Natural killer cell treated with Interleukin-12 subunit alpha and Interleukin-12 subunit beta and Interleukin-15 and Interleukin-18, amount 100 ng/mL, for 72 hours (primary cell): ENCODE measurements at regions not wholly inside any gene's neighbourhood (a gene's known extent, or its start where the extent isn't known, plus 50 kb on each side); places are given as distances from the start of the nearest gene placed in this dataset.
"Not testable (repeated sequence)": the region's sequence is repeated elsewhere in the genome, so short reads cannot be mapped to it uniquely, and the experiment has no call there.

Experiments used
- ATAC-seq, 2 donors: fragments of 150-1000 bp; cut with Tn5 transposase in 1 of 2; sonication (Bioruptor Pico), chemical (Tn5 transposase) in 1 of 2; 2 replicates each; pipeline ENCODE4 v1.10.0; 2021
- DNase-seq: peaks from one replicate; pipeline ENCODE4 v3.0.0; 2022; ENCODE audit warnings: low spot score
- H3K27ac Mint-ChIP-seq, 2 donors: 1 replicate in 1 of 2; 2 replicates in 1 of 2; pipeline ENCODE4 v1.8.0; 2022; ENCODE audit warnings: mixed read lengths in 2 of 2, mild to moderate bottlenecking in 1 of 2, moderate library complexity in 1 of 2
- H3K27me3 Mint-ChIP-seq, 2 donors: 1 replicate in 1 of 2; 2 replicates in 1 of 2; pipeline ENCODE4 v1.8.0; 2022; ENCODE audit warnings: mixed read lengths in 2 of 2
- H3K36me3 Mint-ChIP-seq: one replicate; pipeline ENCODE4 v1.8.0; 2022; ENCODE audit warnings: mixed read lengths
- H3K4me1 Mint-ChIP-seq, 2 donors: 1 replicate in 1 of 2; 2 replicates in 1 of 2; pipeline ENCODE4 v1.8.0; 2022; ENCODE audit warnings: low read depth in 2 of 2, mixed read lengths in 2 of 2, mild to moderate bottlenecking in 1 of 2
- H3K4me3 Mint-ChIP-seq: one replicate; pipeline ENCODE4 v1.8.0; 2022; ENCODE audit warnings: mixed read lengths
- H3K9me3 Mint-ChIP-seq: 2 replicates; pipeline ENCODE4 v1.8.0; 2022; ENCODE audit warnings: mixed read lengths

DNA sequence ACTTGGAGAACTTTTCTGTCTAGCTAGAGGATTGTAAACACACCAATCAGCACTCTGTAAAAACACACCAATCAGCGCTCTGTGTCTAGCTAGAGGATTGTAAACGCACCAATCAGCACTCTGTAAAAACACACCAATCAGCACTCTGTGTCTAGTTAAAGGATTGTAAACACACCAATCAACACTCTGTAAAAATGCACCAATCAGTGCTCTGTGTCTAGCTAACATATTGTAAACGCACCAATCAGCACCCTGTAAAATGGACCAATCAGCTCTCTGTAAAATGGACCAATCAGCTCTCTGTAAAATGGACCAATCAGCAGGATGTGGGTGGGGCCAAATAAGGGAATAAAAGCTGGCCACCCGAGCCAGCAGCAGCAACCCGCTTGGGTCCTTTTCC, 91.1 kb upstream of the KRAS start:
- DNase-seq, ATAC-seq, H3K27ac Mint-ChIP-seq, H3K4me1 Mint-ChIP-seq, H3K9me3 Mint-ChIP-seq, H3K36me3 Mint-ChIP-seq, H3K27me3 Mint-ChIP-seq, H3K4me3 Mint-ChIP-seq: not testable (repeated sequence)

GRCh38 chr12:25337916-25338315, 87.2 kb upstream of the KRAS start:
- H3K9me3 Mint-ChIP-seq, result peaks cover 2% of the 10 kb centered on the region
- H3K4me3 Mint-ChIP-seq, result no peak overlapping the region
- H3K27ac Mint-ChIP-seq, result no peak overlapping the region
- ATAC-seq, result no peak
- no peaks in the 10 kb centered on the region for H3K36me3 Mint-ChIP-seq
- H3K4me1 Mint-ChIP-seq, result peaks cover 6% of the 10 kb centered on the region in 2 donors
- H3K27me3 Mint-ChIP-seq, result peaks cover 0 to 7% of the 10 kb centered on the region in 2 donors
- no peak for DNase-seq

DNA sequence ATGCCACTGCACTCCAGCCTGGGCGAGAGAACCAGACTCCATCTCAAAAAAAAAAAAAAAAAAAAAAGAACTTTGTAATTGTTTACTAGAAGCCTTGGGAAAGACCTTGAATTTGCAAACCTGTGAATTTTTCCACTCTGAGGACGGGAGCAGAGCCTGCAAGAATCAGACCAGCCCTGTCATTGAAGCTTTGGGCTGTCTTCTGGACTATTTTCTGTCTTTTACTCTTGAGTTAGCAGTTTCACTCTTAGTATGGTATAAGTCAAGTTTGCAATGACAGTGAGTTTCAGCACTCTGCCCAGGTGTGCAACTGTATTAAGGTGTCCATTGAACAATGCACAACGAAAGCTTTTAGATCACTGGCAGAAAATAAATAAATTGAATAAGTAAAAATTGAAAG, 81.4 kb upstream of the KRAS start:
- Mint-ChIP-seq H3K27ac (peak overlapping the region in 1 of 2 donors; percentile 63), H3K4me1 (peaks cover 6% of the 10 kb centered on the region in 2 donors), H3K9me3 (no peaks in the 10 kb centered on the region), H3K4me3 (no peak overlapping the region), H3K36me3 (no peaks in the 10 kb centered on the region), H3K27me3 (peaks cover under 1 to 3% of the 10 kb centered on the region in 2 donors)
- DNase-seq (no peak), ATAC-seq (no peak)

- H3K27ac Mint-ChIP-seq, result no peak overlapping the region
- H3K4me3 Mint-ChIP-seq, result no peak overlapping the region
- ATAC-seq, result no peak
- DNase-seq, result no peak
- H3K36me3 Mint-ChIP-seq, result no peaks in the 10 kb centered on the region
- peaks cover 10 to 11% of the 10 kb centered on the region in 2 donors for H3K4me1 Mint-ChIP-seq
- peaks cover 0 to 3% of the 10 kb centered on the region in 2 donors for H3K27me3 Mint-ChIP-seq
- H3K9me3 Mint-ChIP-seq, result no peaks in the 10 kb centered on the region
These were observed 77.5 kb upstream of the KRAS start for GRCh38 chr12:25328072-25328712.

DNA sequence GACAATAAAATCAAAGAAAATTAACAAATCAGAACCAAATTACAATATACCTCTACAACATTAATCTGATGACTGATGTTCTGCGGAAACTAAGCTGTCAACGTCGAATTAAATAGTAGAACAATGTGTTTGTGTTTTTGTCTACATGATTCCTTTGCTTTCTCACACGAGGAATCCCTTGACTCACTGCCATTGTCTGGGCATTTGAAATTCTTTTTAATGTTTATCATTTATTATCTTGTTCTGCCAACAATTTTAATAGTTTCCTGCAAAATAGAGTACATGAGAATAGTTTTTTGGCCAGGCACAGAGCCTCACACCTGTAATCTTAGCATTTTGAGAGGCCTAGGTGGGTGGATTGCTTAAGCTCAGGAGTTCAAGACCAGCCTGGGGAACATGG, 76.6 kb upstream of the KRAS start:
- H3K4me1 Mint-ChIP-seq, result peaks cover 19% of the 10 kb centered on the region in 2 donors
- H3K27ac Mint-ChIP-seq, result no peak overlapping the region
- ATAC-seq, result no peak

DNA sequence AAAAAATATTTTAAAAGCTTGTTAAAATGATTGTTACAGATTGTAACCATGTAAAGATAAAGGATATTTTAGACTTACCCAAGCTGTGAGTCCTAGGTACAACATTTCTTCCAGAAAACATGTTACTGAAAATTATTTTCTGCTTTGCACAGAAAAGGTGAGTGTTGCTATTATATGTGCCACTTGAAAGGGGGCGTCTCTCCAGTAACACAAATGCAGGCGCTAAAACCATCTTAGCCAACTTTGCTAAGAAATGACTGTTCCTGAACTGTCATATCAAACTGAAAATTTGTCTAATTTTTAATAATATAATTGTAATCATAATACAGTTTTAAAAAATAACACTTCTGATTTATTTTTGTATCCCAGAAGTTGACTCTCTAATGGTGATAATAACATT, 75.6 kb upstream of the KRAS start:
- ATAC-seq, result no peak
- no peak for DNase-seq
- H3K9me3 Mint-ChIP-seq, result peaks cover 3% of the 10 kb centered on the region
- H3K27ac Mint-ChIP-seq, result no peak overlapping the region
- peak overlapping the region; percentile 10 for H3K4me3 Mint-ChIP-seq
- peaks cover 25 to 26% of the 10 kb centered on the region in 2 donors for H3K4me1 Mint-ChIP-seq
- no peaks in the 10 kb centered on the region for H3K36me3 Mint-ChIP-seq
- H3K27me3 Mint-ChIP-seq, result peaks cover 0 to 3% of the 10 kb centered on the region in 2 donors

More for the DNA sequence above, 76.6 kb upstream of the KRAS start:
- DNase-seq, result no peak
- no peak overlapping the region for H3K4me3 Mint-ChIP-seq
- H3K36me3 Mint-ChIP-seq, result no peaks in the 10 kb centered on the region
- H3K27me3 Mint-ChIP-seq, result peaks cover 0 to 3% of the 10 kb centered on the region in 2 donors
- peaks cover 2% of the 10 kb centered on the region for H3K9me3 Mint-ChIP-seq

- DNase-seq (no peak), ATAC-seq (no peak)
- Mint-ChIP-seq H3K36me3 (no peaks in the 10 kb centered on the region), H3K4me3 (peak overlapping the region; percentile 53), H3K27me3 (no peaks in the 10 kb centered on the region), H3K27ac (no peak overlapping the region), H3K4me1 (peaks cover 29 to 40% of the 10 kb centered on the region in 2 donors), H3K9me3 (peaks cover 3% of the 10 kb centered on the region)
These were observed 74.1 kb upstream of the KRAS start for GRCh38 chr12:25324861-25325260.

DNA sequence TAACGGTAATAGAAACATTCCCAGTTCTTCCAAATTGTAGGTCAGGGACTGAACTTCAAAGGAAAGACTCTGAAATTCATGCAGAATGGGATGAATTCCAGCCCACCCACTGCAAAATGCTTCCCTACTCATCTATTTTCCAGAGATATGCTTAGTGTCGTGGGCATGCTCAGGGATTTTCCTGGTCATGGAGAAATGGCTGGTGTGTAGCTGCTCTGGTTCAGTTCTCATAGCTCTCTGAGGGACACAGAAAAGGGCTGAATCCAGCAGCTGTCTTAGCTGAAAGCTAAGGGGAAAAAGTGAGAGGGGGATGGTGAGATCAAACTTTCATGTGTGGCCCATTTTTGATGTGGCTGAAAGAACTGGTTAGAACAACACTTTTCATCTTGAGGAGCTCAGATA, 72.9 kb upstream of the KRAS start:
- ATAC-seq (no peak), DNase-seq (no peak)
- peak overlapping the region; percentile 78 for H3K4me3 Mint-ChIP-seq
- peaks cover 3% of the 10 kb centered on the region for H3K9me3 Mint-ChIP-seq
- peak overlapping the region; percentile 74 to 88 for H3K27ac Mint-ChIP-seq
- no peaks in the 10 kb centered on the region for H3K27me3 Mint-ChIP-seq
- H3K36me3 Mint-ChIP-seq, result no peaks in the 10 kb centered on the region
- peaks cover 29 to 41% of the 10 kb centered on the region in 2 donors for H3K4me1 Mint-ChIP-seq

GRCh38 chr12:25322918-25323531, 72.3 kb upstream of the KRAS start:
- peak overlapping the region; percentile 74 to 88 for H3K27ac Mint-ChIP-seq
- peaks cover 29 to 41% of the 10 kb centered on the region in 2 donors for H3K4me1 Mint-ChIP-seq
- H3K9me3 Mint-ChIP-seq, result peaks cover 3% of the 10 kb centered on the region
- peak overlapping the region; percentile 78 for H3K4me3 Mint-ChIP-seq
- ATAC-seq (no peak), DNase-seq (no peak)
- H3K36me3 Mint-ChIP-seq, result no peaks in the 10 kb centered on the region
- H3K27me3 Mint-ChIP-seq, result no peaks in the 10 kb centered on the region

- H3K4me1 Mint-ChIP-seq, result peaks cover 29 to 41% of the 10 kb centered on the region in 2 donors
- ATAC-seq (peak; percentile 57 to 60), DNase-seq (no peak)
- H3K27ac Mint-ChIP-seq, result peak overlapping the region; percentile 74 to 88
- no peaks in the 10 kb centered on the region for H3K36me3 Mint-ChIP-seq
- peak overlapping the region; percentile 78 for H3K4me3 Mint-ChIP-seq
- no peaks in the 10 kb centered on the region for H3K27me3 Mint-ChIP-seq
- peaks cover 3% of the 10 kb centered on the region for H3K9me3 Mint-ChIP-seq
These were observed 71.6 kb upstream of the KRAS start for GRCh38 chr12:25322351-25322750.

GRCh38 chr12:25321772-25322171, 71.0 kb upstream of the KRAS start:
- H3K27ac Mint-ChIP-seq, result peak overlapping the region; percentile 74 to 88
- H3K4me1 Mint-ChIP-seq, result peaks cover 29 to 41% of the 10 kb centered on the region in 2 donors
- ATAC-seq, result no peak
- no peaks in the 10 kb centered on the region for H3K27me3 Mint-ChIP-seq
- H3K36me3 Mint-ChIP-seq, result no peaks in the 10 kb centered on the region
- DNase-seq, result no peak
- peak overlapping the region; percentile 78 for H3K4me3 Mint-ChIP-seq
- peaks cover 3% of the 10 kb centered on the region for H3K9me3 Mint-ChIP-seq

DNA sequence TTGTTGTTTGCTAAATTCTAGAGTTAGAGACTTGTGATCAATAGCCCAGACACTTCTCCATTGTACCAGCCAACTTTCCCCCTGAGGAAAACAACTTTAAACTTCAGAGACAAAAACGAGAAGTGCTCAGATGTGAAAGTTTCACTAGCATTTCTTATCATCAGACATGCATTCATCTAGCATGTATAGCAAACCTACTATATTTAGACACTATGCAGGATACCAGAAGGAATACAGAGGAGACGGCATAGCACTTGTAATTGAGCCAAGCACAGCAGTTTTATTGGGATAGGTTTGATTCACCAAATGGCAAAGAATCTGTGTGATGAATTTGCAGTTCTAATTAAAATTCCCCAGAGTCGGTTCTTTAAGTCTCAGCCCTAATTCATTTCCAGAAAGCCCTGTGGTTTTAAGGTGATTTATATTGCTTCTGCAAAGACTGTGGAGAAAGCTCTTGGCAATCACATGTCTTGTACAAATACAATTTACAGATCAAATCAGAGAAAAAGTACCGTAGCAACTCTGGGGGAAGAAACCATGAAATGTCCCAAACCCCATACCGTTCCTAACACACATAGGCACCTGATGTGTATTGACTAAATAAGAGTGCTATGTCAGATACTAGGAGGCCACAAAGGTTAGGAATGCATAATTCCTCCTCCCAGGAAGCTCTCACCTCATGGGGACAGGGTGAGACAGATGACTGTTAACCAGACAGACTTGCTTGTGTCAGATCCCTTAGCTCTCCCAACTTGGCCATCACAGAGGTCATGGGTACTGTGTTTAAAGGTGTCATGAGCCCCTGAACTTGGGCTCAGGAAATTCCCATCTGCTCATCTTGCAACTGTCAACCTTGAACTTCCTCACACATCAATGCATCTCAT, 69.6 kb upstream of the KRAS start:
- Mint-ChIP-seq H3K27me3 (no peaks in the 10 kb centered on the region), H3K4me1 (peaks cover 28 to 41% of the 10 kb centered on the region in 2 donors), H3K9me3 (peaks cover 3% of the 10 kb centered on the region), H3K4me3 (peak overlapping the region; percentile 34), H3K27ac (no peak overlapping the region), H3K36me3 (no peaks in the 10 kb centered on the region)
- ATAC-seq, result peak; percentile 57 to 69
- no peak for DNase-seq

- Mint-ChIP-seq H3K27me3 (no peaks in the 10 kb centered on the region), H3K4me3 (no peak overlapping the region), H3K9me3 (peaks cover 3% of the 10 kb centered on the region), H3K4me1 (peaks cover 27 to 41% of the 10 kb centered on the region in 2 donors), H3K27ac (no peak overlapping the region), H3K36me3 (no peaks in the 10 kb centered on the region)
- ATAC-seq (no peak), DNase-seq (no peak)
These were observed 68.7 kb upstream of the KRAS start for GRCh38 chr12:25319233-25319984.
